ACHN (cell line): ENCODE measurements at regions not wholly inside any gene's neighbourhood (a gene's known extent, or its start where the extent isn't known, plus 50 kb on each side); places are given as distances from the start of the nearest gene placed in this dataset.
"Not testable (repeated sequence)": the region's sequence is repeated elsewhere in the genome, so short reads cannot be mapped to it uniquely, and the experiment has no call there.

Experiments
- DNase-seq: peaks from one replicate; pipeline ENCODE4 v3.0.0-alpha.2; 2015
- in situ Hi-C: cut with HindIII; loops from 2 replicates; pipeline ENCODE4 v1.10.0; 2017; ENCODE audit warnings: low sequenced_read_pairs, low pct_ligation_motif_present, low pct_unique_long_range_greater_than_20kb

DNA sequence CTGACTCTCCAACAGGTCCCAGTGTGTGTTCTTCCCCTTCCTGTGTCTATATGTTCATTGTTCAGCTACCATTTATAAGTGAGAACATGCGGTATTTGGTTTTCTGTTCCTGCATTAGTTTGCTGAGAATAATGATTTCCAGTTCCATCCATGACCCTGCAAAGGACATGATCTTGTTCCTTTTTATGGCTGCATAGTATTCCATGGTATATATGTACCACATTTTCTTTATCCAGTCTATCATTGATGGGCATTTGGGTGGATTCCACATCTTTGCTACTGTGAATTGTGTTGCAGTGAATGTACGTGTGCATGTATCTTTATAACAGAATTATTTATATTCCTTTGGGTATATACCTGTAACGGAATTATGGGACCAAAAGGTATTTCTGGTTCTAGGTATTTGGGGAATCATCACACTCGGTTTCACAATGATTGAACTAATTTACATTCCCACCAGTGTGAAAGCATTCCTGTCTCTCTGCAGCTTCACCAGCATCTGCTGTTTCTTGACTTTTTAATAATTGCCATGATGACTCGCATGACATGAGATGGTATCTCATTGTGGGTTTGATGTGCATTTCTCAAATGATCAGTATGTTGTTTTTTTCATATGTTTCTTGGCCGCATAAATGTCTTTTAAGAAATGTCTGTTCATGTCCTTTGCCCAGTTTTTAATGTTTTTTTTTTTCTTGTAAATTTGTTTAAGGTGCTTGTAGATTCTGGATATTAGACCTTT, 60.2 kb downstream of the LSMEM1 start:
- DNase-seq, result no peak
- in situ Hi-C loops, result no loop called here

DNA sequence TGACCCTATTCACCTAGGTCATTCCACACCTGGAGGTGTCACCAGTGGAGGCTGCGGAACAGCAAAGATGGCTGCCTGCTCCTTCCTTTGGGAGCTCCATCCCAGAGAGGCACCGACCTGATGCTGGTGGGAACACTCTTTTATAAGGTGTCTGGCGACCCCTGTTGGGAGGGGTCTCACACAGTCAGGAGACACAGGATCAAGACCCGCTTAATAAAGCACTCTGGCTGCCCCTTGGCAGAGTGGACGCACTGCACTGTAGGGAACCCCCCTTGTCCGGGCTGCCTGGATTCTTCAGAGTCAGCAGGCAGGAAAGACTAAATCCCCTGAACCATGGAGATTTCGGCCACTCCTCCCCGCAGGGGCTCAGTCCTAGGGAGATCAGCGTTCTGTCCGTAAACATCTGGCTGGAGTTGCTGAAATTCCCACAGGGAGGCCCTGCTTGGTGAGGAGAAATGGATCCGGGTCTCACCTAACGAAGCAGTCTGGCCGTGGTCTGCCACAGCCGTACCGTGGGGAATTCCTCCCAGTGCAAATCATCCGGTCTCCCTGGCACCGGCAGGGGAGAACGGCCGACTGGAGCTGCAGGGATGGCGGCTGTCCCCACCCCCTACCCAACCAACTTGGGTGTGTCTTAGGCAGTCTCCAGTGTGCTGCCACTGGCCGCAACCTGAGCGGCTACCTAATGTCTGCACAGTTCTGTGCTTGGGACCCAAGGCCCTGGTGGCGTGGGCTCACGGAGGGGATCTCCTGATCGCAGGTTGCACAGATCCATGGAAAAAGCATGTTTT, 66.1 kb downstream of the LSMEM1 start:
- in situ Hi-C loops, result no loop called here
- peak; percentile 16 for DNase-seq

DNA sequence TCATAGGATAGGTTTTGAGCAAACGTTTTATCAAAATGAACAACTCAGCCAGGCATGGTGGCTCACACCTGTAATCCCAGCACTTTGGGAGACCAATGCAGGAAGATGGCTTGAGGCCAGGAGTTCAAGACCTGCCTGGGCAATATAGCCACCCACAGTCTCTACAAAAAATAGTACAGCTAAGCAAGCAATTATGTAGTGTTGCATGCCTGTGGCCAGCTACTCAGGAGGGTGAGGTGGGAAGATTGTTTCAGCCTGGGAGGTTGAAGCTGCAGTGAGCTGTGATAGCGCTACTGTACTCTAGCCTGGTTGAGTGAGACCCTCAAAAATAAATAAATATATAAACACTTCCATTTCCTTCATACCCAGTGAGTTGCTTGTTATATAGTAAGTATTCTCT, 67.1 kb downstream of the LSMEM1 start:
- no peak for DNase-seq

DNA sequence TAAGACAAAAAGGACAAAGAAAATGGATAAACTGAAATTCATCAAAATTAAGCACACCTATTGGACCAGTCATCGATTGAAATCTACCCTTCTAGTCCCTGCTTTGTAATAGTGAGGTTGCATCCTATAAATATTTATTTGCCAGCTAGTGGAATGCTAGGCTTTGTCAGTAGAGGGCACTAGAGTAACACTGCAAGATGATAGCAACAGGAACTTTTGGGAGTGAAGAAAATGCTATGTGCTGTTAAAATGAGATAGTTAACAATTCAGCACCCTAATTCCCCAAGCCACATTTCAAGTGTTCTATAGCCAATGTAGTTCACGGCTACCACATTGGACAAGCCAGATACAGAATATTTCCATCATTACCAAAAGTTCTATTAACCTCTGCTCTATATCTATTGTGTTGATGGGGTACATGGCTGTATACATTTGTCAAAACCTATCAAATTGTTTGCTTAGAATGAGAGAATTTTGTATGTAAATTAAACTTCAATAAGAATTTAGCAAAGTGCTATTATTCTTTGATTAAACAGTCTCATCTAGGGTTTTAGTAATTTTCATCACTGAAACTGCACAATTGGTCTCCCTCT, 69.8 kb downstream of the LSMEM1 start:
- DNase-seq, result peak; percentile 77
- in situ Hi-C loops, result no loop called here

More for the DNA sequence above, 67.1 kb downstream of the LSMEM1 start:
- in situ Hi-C loops, result no loop called here

DNA sequence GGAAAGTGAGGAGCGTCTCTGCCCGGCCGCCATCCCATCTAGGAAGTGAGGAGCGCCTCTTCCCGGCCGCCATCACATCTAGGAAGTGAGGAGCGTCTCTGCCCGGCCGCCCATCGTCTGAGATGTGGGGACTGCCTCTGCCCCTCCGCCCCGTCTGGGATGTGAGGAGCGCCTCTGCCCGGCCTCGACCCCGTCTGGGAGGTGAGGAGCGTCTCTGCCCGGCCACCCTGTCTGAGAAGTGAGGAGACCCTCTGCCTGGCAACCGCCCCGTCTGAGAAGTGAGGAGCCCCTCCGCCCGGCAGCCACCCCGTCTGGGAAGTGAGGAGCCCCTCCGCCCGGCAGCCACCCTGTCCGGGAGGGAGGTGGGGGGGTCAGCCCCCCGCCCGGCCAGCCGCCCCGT, 70.7 kb downstream of the LSMEM1 start:
- in situ Hi-C loops, DNase-seq: not testable (repeated sequence)

DNA sequence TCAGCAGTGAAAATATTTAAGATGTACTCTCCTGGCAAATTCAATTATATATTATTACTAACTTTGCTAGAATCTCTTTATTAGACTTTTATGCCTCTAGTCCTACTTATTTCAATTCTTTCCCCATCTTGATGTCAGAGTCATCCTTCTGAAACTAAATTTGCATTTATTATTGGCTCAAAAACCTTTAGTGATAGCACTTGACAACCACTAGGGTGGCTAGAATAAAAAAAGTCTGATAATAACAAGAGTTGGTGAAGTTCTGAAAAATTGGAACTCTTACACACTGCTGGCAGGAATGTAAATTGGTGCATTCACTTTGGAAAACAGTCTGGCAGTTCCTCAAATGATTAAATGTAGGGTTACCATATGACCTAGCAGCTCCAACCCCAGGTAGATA, 73.8 kb downstream of the LSMEM1 start:
- no peak for DNase-seq
- in situ Hi-C loops, result no loop called here

DNA sequence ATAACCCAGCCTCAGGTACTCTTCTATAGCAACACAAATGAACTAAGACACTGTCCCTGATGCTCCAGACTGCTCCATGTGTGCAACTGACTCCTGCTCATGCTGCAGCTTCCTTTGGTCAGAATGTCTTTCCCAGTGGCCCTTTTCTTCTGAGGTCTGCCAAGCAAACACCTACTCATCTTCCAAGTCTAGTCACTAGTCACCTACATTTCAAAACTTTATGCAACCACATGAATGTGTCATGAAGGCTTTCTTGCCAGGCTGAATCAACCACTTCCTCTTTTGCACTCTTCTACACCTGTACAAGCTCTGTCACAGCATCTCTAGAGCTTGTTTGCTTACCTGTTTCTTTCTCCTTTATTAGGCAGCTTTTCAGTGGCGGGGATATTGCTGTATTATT, 75.8 kb downstream of the LSMEM1 start:
- in situ Hi-C loops, result no loop called here
- no peak for DNase-seq

DNA sequence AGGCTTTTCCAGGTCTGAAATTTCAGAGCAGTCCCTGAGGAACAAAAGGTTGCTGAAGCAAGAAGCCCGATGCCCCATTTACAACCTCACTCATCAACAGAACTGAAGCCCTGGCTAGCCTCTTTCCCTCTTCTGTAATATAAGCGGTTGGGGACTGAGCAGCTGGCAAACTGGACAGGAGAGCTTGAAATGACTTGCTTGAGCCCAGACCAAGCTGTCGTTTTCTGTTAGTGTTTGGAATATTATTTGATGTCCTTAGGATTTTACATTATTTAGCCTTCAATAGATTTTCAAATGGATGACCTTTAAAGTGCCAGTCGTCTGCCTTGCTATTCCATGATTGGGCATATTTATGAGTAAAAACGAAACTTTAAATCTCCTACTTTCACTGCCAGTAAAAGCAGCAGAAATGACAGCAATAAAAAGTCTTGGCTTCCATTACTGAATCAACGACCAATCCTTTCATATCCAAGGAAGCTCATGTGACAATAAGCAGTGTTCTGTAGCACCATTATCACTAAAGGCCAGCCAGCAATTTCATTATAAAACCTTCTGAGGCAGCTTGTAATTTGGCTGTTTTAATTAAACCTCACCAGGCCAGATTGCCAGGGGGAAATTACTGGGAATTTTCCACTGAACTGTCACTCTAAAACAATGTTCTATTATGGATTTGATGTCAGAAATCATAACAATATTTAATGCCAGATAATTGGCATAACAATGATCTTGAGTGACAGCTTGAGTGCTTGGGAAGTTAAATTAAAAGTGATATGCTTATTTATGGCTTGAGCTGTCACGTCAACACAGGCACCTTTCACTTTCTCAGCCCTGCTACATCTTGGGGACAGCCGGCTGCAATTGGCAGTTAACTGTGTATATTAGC, 85.9 kb downstream of the LSMEM1 start:
- no peak for DNase-seq
- in situ Hi-C loops, result no loop called here

DNA sequence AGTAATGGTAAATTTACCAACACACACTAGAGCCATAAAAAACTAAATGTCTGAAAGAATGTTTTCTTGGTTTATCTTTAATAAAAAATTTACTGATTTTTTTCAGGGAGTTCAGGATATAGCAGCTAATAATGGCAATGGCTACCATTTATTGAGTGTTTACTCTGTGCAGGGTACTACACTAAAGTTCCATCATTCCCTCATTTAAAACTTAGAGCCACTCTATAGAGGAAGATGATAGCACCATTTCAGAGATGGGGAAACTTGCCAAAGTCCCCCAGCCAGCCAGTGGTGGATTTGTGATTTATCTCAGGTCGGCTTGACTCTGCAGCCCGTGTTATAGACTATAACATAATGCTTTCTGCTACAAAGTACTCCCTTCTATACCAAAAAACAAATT, 86.6 kb downstream of the LSMEM1 start:
- in situ Hi-C loops, result no loop called here
- no peak for DNase-seq

DNA sequence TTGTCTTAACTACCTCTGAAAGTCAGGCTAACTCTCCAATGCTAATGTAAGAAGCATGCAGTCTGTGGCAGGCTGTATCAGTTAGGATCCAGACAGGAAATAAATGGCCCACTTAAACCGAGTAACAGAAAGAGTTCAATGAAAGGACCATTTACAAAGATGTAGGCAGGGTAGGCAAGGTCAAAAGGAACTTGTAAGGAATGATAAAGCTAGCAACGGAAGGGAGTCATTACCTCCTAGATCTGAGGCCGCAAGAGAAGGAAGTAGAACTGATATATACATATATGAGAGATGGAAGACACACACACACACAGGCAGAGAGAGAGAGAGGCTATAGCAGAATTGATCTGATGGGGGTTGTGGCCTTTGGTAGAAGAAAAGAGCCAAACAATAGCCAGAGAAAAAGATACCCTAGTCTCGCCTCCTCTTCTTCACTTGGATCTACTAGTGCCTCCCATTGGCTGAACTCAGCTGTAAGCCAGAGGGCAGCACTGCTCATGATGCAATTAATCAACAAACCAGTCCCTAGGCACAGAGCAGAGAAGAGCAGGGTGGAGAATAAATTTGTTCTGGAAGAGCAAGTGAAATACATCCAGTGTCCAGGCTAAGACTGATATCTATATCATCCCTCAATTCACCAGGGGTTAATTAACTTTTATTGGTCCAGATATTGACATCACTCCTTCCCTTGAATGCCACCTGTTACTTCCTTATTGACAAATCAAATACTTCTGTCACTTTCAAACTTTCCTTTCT, 91.2 kb downstream of the LSMEM1 start:
- DNase-seq, result peak; percentile 16
- in situ Hi-C loops, result no loop called here

DNA sequence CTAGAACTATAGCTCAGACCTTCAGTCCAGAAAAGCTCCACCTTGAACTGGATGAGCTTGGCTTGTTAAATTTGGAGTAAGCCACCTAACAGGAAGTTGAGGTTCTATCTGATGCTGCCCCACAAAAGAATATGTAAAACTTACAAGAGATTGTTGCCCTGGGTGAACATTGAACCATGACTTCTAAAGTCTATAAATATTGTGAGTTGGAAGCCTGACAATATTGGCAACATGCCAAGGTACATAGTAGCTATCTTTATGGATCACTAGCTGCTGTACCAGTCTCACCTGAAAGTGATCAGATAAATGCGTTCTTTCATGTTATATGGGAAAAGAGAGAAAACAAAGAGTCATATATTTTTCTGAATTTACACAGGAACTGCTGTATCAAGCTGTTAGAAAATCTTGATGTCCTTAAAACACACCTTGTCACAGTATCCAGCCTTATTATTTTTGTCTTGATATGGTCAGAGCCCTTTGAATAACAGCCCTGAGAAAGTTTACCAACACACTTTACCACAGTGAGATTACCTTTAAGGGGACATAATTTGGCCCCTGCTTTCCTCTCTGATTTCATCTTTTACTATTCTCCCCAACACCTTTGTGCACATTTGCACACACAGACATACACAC, 92.0 kb downstream of the LSMEM1 start:
- in situ Hi-C loops, result no loop called here
- no peak for DNase-seq

DNA sequence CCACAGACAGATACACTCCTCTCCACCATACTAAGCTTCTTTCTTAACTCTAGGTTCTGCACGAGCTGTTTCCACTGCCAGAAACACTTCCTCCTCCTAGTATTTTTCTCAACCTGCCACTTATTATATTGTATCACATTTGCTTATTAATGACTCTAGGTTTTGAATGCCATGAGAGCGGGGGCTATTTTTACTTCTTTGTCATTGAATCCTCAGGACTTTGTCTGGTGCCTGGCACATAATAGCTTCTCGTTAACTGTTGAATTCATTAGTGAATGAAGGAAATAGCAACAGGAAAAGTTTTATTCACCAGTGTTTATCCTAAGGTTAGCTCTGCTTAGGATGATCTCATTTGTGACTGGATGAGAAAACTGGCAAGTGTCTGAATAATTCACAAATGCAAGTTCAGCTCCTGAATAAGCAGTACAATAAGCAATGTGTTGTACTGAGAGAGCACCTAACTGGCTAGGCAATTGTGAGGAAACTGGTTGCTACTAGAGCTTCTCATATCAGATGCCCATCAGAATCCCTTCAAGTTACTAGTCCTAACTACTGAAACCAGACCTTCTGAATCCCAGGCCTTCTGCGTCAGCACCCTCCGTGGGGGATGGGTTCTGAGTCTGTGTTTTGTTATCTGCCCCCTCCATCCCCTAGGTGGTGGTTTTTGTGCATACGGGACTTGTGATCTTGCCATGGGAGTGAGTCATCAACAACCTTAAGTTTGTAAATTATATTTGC, 92.7 kb downstream of the LSMEM1 start:
- no peak for DNase-seq
- in situ Hi-C loops, result no loop called here

DNA sequence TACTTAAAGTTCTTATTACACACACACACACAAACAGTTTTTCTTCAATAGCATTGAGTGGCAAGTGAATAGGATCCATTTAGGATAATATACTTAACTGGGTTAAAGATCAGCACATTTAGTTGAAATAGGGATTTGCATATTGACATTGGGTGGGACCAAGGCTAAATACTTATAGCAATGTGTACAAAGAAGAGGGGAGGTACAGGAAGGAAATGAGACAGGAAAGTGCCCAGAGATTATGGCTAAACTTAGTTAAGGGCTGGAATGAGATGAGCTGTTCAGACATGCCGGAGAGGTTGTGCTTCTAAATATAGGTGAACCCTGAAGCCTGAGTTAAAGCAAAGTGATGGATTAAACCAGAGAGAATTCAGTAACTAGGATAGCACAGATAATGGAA, 95.1 kb downstream of the LSMEM1 start:
- DNase-seq, result no peak
- in situ Hi-C loops, result no loop called here

DNA sequence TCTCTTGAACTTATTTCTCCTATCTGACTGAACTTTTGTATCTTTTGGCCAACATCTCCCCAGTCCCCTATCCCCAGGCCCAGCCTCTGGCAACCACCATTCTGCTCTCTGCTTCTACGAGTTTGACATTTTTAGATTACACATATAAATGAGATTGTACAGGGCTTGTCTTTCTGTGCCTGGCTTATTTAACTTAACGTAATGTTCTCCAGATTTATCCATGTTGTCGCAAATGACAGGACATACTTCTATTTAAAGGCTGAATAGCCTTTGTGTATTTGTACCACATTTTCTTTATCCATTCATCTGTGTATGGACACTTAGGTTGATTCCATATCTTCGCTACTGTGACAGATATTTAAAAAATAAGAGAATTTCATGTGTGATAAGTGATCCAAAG, 98.6 kb downstream of the LSMEM1 start:
- in situ Hi-C loops, result no loop called here
- DNase-seq, result no peak

DNA sequence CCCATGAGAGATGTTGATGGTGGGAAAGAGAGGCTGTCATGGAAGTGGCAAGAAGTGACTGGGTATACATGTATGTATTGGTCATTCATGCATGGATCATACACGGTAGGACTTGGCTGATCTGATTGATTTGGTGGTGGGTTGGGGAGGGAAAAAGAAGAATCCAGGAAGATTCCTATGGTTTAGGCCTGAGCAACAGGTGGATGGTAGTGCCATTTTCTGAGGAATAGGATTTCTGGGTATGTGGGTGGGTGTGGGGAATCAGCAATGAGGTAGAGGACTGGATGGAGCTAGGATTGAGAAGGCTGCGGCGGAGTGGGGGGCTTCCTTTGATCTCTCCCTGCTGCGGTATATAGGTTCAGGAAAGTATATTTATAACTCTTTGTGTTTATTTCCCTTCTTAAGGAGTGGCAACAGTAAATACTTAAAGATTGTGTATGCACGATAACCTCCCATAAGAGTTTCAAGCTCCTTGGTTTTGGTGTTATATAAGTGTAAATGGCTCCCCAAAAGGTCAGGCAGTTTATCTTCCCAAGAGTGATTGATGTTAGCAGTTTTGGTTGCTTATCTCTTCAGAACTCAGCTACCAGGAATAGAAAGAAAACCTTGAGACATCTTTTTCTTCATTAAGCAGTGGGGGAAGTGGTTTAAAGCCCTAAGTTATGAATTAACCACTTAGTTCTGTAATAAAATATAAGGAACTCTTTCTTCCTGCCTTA, 100.1 kb downstream of the LSMEM1 start:
- in situ Hi-C loops, result no loop called here
- DNase-seq, result no peak

DNA sequence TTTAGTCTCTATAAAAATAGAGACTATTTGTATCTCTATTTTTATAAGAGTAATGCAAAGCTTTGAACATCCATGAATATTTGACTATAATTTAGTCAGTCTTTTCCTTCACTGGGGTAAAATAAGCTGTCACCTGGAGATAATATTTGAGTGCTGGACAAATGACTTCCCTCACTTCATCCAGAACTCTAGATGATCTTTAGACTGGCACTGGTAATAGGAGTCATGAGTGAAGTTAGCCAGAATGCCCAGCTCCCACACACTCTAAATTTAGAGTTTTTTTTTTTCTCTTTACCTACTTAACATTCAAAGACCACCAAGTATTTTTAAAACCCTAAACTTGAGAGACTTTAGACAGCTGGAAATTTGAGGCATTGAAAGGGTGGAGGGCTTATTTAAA, 100.7 kb downstream of the LSMEM1 start:
- DNase-seq, result no peak
- in situ Hi-C loops, result no loop called here

DNA sequence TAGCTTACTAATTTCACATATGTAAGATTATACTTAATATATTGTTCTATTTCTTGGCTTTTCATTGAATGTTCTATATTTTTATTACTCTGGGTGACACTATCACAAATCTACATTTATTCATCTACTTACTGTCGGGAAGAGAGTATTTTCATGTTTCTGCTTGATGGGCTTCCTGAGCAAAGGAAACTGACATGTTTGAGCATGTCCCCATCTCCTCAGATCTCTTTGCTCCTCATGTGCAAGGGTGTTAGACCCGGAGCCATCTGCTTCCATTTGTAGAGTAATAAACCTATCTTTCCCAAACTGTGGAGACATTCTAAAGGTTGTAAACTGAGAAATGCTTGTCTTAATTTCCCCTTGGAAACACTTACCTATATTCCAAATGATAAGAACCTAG, 103.5 kb downstream of the LSMEM1 start:
- no peak for DNase-seq
- in situ Hi-C loops, result no loop called here
